ENCODE measurements at regions not wholly inside any gene's neighbourhood (a gene's known extent, or its start where the extent isn't known, plus 50 kb on each side); places are given as distances from the start of the nearest gene placed in this dataset.
"Not testable (repeated sequence)": the region's sequence is repeated elsewhere in the genome, so short reads cannot be mapped to it uniquely, and the experiment has no call there.

DNA sequence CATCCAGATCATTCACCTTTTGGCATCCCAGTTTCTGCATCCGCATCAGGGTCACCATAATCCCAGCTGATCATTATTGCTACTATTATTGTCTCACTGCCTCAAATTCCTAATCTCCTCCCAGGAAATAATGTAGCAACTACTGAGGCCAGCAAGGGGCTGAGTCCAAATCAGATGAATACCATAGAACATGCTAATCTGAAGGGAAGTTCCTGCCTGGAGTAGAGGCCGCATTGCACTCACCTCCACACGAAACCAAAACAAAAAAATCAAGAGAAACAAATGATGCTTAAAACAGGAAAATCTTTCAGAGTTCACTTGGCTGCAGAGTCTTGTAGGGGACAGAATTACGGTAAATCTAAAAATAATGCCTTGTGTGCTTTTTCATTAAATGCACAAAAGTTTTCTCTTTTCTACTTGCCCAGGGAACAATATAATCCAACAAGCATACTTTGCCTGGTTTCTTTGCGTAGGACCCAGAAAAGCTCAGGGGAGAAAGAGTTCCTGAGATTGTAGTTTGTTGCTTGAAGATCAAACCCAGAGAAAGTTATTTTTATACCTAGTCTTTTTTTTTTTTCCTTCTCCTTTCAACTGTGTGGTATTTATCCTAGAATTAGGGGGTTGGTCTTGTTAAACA is 87.7 kb upstream of the KLF4 start:
- H3K27ac ChIP-seq, result peak overlapping the region in 1 of 2 donors; percentile 2
- H3K4me3 ChIP-seq, result no peak overlapping the region
- TF ChIP-seq, protein P1, sequence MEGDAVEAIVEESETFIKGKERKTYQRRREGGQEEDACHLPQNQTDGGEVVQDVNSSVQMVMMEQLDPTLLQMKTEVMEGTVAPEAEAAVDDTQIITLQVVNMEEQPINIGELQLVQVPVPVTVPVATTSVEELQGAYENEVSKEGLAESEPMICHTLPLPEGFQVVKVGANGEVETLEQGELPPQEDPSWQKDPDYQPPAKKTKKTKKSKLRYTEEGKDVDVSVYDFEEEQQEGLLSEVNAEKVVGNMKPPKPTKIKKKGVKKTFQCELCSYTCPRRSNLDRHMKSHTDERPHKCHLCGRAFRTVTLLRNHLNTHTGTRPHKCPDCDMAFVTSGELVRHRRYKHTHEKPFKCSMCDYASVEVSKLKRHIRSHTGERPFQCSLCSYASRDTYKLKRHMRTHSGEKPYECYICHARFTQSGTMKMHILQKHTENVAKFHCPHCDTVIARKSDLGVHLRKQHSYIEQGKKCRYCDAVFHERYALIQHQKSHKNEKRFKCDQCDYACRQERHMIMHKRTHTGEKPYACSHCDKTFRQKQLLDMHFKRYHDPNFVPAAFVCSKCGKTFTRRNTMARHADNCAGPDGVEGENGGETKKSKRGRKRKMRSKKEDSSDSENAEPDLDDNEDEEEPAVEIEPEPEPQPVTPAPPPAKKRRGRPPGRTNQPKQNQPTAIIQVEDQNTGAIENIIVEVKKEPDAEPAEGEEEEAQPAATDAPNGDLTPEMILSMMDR (IDR thresholded peaks at IDR 0.05), result no peak
- no peak for DNase-seq (ENCODE audit: low spot score)

DNA sequence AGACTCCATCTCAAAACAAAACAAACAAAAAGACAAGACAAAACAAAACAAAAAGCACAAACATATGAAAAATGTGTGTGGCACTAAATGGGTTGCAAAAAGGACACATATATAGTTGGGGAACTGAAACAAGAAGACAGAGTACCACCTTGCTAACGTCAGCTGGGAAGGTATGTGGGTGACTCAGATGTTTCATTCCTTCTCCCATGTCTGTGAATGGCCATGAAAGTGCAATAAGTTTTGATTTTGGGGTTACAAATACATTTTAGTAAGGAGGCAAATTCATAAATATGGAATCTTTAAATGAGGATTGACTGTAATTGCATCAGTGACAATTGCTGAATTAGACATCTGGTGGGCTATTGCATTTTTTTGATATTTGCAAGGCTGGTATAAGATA is 81.6 kb upstream of the KLF4 start:
- no peak for DNase-seq (ENCODE audit: low spot score)
- TF ChIP-seq, protein P1 (IDR thresholded peaks at IDR 0.05), result no peak
- no peak overlapping the region for H3K4me3 ChIP-seq
- H3K27ac ChIP-seq, result no peak overlapping the region

DNA sequence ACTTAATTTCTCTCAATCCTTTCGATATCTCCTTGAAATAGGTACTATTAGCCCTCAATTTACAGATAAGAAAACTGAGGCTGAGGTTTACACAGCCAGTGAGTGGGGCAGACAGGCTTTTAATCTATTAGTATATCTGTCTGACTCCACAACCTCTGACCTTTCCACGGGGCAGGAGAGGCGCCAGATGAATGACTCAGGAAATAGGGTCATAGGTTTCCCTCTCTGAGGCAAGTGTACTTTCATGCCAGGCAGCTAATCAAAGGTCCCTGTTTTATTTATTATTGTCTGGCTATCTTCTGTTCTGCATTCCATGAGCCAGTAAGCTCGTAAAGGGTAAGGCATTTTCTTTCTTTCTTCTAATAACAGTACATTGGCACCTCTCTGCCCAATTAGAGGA is 79.6 kb upstream of the KLF4 start:
- no peak for DNase-seq (ENCODE audit: low spot score)
- Histone ChIP-seq H3K4me3 (no peak overlapping the region), H3K27ac (no peak overlapping the region)
- TF ChIP-seq, protein P1 (IDR thresholded peaks at IDR 0.05), result no peak

DNA sequence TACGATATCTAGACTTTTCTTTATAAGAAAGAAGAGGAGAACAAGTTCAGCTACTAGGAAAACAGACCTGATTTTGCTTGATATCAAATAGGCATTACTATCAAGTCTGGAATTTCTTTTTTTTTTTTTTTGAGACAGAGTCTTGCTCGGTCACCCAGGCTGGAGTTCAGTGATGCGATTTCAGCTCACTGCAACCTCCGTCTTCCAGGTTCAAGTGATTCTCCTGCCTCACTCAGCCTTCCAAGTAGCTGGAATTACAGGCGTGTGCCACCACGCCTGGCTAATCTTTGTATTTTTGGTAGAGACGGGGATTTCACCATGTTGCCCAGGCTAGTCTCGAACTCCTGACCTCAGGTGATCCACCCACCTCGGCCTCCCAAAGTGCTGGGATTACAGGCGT is 78.8 kb upstream of the KLF4 start:
- not testable (repeated sequence) for DNase-seq (ENCODE audit: low spot score); H3K4me3 ChIP-seq; H3K27ac ChIP-seq

DNA sequence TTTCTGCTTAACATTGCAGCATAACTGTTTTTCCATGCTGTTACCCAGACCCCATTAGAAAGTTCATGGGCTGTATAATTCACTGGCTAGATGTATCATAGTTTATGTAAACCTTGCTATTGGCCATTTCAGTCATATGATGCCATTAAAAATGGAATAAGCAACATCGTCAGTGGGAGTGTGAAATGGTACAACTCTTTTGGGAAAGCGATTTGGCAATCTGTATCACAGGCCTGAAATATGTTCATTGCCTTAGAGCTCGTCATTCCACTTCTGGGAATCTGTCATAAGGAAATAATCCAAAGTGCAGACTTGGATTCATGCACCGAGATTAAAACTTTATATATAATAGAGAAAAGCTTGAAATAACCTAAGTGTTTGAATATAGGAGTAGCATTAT is 77.9 kb upstream of the KLF4 start:
- H3K4me3 ChIP-seq, result no peak overlapping the region
- H3K27ac ChIP-seq, result no peak overlapping the region
- no peak for DNase-seq (ENCODE audit: low spot score)
- TF ChIP-seq, protein P1 (IDR thresholded peaks at IDR 0.05), result no peak

DNA sequence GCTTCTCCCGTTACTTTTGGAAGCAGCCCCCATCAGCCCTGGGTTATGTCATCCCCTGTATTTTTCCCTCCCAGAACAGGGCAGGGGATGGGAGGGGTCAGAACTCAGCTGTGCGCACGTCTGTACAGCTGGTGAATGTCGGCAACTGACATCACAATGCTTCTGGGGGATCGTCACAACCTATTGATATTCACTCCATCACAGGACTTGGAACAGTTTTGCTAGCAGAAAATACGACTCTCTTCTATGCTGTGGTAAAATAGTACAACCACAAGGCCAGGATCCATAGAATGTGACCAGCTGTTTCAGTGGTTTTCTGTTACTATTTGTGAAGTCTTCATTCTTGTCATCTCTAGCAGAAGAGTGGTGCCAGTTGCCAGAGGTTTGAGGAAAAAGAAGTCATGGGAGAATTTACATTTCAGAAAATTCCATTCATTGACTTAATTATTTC is 77.1 kb upstream of the KLF4 start:
- H3K4me3 ChIP-seq, result no peak overlapping the region
- TF ChIP-seq, protein P1 (IDR thresholded peaks at IDR 0.05), result no peak
- no peak for DNase-seq (ENCODE audit: low spot score)
- no peak overlapping the region for H3K27ac ChIP-seq

DNA sequence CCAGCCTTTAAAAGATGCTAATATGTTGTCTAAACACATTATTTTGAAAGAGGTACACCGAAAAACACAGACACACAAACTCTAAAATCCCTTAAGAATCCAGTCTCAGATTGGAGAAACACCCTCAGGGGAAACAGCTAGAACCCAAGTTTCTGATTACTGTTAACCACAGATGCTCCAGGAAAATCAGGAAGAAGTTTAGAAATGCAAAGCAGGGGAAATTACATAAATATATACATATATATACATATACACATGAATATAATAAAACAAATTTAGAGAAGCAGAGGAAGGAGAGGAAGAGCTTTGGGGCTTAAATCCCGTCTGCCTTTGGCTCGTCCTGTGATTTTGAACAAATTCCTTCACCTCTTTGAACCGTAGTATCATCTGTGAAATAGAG is 73.2 kb upstream of the KLF4 start:
- H3K4me3 ChIP-seq, result no peak overlapping the region
- TF ChIP-seq, protein P1 (IDR thresholded peaks at IDR 0.05), result no peak
- H3K27ac ChIP-seq, result no peak overlapping the region
- DNase-seq (ENCODE audit: low spot score), result no peak
